GM13977 (cell line): ENCODE measurements at regions not wholly inside any gene's neighbourhood (a gene's known extent, or its start where the extent isn't known, plus 50 kb on each side); places are given as distances from the start of the nearest gene placed in this dataset.

Experiments used
- DNase-seq: peaks from one replicate; pipeline ENCODE4 v3.0.0; 2012; ENCODE audit warnings: low spot score
- in situ Hi-C: fragments of 300-500 bp; cut with MboI; formaldehyde crosslinking; loops from one replicate; pipeline ENCODE4 v1.12.0; 2022; ENCODE audit warnings: low sequenced_read_pairs, low pct_unique_long_range_greater_than_20kb, mixed read lengths, inconsistent platforms; ENCODE audit not compliant: unreplicated experiment
- TF ChIP-seq, protein P1 (sequence below): IDR thresholded peaks from 2 replicates; pipeline ENCODE4 v1.5.1; 2012; ENCODE audit warnings: mild to moderate bottlenecking, control low read depth; ENCODE audit not compliant: insufficient read depth; ENCODE audit errors: extremely low read depth, missing control alignments

DNA sequence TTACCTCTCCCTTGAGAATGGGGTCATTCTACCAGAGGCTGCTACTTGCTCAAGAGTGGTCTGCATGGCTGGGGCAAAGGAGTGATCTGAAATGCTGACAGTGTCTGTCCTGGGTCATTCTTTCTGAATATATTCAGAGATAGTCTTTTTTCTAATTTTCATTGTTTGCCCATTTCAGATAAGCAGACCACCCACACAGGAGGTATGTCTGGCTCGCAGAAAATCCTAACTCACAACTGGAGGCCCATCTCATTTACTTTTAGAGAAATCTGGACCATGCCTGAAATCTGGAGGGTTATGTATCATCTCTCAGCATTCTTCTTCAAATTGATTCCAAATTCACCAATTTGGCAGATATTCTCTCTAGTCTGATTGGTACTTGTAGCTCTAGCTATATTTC, 227.6 kb downstream of the SEC61B start:
- no peak for DNase-seq
- in situ Hi-C loops, result no loop called here
- TF ChIP-seq, protein P1, sequence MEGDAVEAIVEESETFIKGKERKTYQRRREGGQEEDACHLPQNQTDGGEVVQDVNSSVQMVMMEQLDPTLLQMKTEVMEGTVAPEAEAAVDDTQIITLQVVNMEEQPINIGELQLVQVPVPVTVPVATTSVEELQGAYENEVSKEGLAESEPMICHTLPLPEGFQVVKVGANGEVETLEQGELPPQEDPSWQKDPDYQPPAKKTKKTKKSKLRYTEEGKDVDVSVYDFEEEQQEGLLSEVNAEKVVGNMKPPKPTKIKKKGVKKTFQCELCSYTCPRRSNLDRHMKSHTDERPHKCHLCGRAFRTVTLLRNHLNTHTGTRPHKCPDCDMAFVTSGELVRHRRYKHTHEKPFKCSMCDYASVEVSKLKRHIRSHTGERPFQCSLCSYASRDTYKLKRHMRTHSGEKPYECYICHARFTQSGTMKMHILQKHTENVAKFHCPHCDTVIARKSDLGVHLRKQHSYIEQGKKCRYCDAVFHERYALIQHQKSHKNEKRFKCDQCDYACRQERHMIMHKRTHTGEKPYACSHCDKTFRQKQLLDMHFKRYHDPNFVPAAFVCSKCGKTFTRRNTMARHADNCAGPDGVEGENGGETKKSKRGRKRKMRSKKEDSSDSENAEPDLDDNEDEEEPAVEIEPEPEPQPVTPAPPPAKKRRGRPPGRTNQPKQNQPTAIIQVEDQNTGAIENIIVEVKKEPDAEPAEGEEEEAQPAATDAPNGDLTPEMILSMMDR, result no peak

DNA sequence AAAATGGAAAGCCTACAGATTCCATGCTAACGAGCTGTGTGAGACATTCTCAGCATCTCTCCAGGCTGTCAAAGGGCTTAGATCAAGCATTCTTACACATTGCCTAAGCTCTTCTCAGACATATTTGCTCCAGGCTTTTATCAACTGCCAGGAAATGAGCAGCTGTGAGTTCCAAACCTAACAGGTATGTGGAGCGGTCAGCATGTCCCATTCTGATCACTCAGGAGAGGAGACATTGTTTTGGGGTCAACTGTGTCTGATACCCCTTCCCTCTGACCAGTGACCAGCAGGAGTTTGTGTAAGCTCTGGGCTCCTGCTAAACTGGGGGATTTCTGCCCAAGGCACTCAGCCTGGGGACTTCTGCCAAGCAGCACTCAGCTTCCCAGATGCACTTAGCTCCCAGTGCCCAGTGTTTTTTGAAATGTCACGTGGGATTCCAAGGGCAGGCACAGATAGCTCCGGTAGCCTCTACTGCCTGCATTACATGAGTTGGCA, 229.1 kb downstream of the SEC61B start:
- no peak for DNase-seq
- TF ChIP-seq, protein P1, result no peak
- in situ Hi-C loops, result no loop called here

DNA sequence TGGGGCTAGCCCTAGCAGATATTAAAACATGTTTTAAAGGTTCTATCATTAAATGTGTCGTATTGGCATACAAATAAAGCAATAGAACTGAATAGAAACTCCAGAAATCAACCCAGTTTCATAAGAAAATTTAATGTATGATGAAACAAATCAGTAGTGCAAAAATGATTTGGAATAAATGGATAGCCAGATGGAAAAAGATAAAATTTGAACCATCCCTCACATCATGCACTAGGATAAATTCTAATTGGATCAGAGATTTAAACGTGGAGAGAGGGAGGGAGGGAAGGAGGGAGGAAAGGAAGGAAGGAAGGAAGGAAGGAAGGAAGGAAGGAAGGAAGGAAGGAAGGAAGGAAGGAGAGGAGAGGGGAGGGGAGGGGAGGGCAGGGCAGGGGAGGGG, 235.3 kb downstream of the SEC61B start:
- in situ Hi-C loops, result no loop called here
- no peak for DNase-seq
- TF ChIP-seq, protein P1, result no peak

DNA sequence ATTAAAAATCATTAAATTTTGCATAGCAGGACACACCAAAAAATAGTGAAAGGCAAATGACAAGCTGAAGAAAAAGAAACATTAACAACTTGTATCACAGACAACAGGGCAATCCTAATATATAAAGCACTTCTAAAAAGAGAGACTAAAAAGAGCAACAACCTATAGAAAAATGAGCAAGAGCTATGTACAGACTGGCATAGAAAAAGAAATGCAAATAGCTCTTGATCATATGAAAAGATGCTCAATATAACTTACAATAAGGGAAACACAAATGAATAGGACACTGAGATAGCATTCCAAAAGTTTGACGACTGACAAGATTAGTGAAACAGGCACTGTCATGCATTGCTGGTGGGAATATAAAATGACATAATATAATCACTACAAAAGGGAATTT, 235.9 kb downstream of the SEC61B start:
- TF ChIP-seq, protein P1, result no peak
- no peak for DNase-seq
- in situ Hi-C loops, result no loop called here

DNA sequence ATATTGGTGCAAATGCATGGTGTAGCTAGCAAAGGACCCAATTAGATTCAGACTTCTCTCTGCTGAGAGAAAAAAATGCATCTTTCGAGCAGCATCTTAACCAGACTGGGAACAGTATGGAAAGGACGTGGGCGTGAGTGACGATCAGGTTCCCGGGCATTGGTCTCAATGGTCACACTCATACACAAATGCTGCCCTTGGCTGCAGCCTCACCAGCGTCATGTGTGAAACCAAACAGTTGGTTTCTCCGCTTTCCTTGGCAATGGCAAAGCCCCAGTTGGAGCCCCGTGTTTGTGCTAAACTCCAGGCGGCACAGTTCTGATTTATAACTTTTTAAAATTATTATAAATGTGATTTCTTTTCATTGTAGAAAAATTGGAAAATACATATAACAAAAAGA, 237.8 kb downstream of the SEC61B start:
- no peak for DNase-seq
- in situ Hi-C loops, result no loop called here
- TF ChIP-seq, protein P1, result no peak

DNA sequence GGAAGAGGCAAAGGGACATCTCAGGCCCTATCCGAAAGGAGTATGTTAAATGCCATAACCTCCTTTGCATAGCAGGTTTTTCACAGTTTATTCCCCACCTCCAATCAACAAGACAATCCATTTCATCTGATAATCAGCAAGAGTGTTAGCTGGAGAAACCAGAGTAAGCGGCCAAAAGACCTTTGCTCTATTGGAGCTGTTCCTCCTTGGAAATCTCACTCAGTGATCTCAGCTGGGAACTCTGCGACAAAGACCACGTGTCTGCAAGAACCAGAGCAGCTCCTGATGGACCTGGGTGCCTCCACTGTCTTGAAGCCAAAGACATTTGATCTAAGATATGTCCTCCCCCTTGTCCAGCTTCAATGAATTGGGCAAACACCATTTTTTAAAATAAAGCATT, 241.0 kb downstream of the SEC61B start:
- TF ChIP-seq, protein P1, result no peak
- in situ Hi-C loops, result no loop called here
- DNase-seq, result no peak

DNA sequence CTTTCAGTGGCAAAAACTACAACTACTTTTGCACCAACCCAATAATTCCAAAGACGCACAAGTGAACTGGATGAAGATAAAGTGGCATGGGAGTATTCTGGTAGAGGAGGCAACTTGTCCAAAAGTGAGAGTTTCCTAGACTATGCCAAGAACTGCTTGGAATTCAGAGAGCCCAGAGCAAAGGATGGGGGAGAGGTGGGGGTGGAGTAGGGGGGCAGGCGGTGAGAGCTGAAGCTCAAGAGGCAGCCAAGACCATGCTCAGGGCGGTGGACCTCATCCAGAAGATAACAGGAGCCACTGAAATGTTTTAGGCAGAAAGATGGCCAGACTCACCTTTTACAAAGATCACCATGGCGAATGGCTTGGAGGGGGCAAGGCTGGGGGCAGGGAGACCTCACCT, 242.5 kb downstream of the SEC61B start:
- no peak for DNase-seq
- in situ Hi-C loops, result no loop called here
- TF ChIP-seq, protein P1, result no peak
